Activated naive CD4-positive, alpha-beta T cell treated with anti-CD3 and anti-CD28 coated beads, Interleukin-2, amount 50 U/mL, for 24 hours (primary cell): ENCODE measurements at regions not wholly inside any gene's neighbourhood (a gene's known extent, or its start where the extent isn't known, plus 50 kb on each side); places are given as distances from the start of the nearest gene placed in this dataset.
"Not testable (repeated sequence)": the region's sequence is repeated elsewhere in the genome, so short reads cannot be mapped to it uniquely, and the experiment has no call there.

Source experiments
- H3K27ac Mint-ChIP-seq: one replicate; pipeline ENCODE4 v1.8.0; 2021; ENCODE audit warnings: mild to moderate bottlenecking, mixed read lengths
- H3K27me3 Mint-ChIP-seq: one replicate; pipeline ENCODE4 v1.8.0; 2021; ENCODE audit warnings: mixed read lengths
- H3K36me3 Mint-ChIP-seq: one replicate; pipeline ENCODE4 v1.8.0; 2021; ENCODE audit warnings: mixed read lengths
- H3K4me1 Mint-ChIP-seq: one replicate; pipeline ENCODE4 v1.8.0; 2021; ENCODE audit warnings: mixed read lengths
- H3K4me3 Mint-ChIP-seq: one replicate; pipeline ENCODE4 v1.8.0; 2021; ENCODE audit warnings: mild to moderate bottlenecking, mixed read lengths
- H3K9me3 Mint-ChIP-seq: one replicate; pipeline ENCODE4 v1.8.0; 2021; ENCODE audit warnings: mixed read lengths

GRCh38 chr16:80105160-80105559, 435.6 kb upstream of the DYNLRB2 start:
- Mint-ChIP-seq H3K36me3 (no peaks in the 10 kb centered on the region), H3K27ac (no peak overlapping the region), H3K27me3 (peaks cover 7% of the 10 kb centered on the region), H3K4me1 (no peaks in the 10 kb centered on the region), H3K9me3 (no peaks in the 10 kb centered on the region), H3K4me3 (no peak overlapping the region)

GRCh38 chr16:80104401-80104800, 436.4 kb upstream of the DYNLRB2 start:
- H3K36me3 Mint-ChIP-seq = no peaks in the 10 kb centered on the region
- peaks cover 8% of the 10 kb centered on the region for H3K27me3 Mint-ChIP-seq
- no peaks in the 10 kb centered on the region for H3K4me1 Mint-ChIP-seq
- H3K27ac Mint-ChIP-seq = no peak overlapping the region
- H3K4me3 Mint-ChIP-seq = no peak overlapping the region
- H3K9me3 Mint-ChIP-seq = no peaks in the 10 kb centered on the region

GRCh38 chr16:80103463-80103862, 437.3 kb upstream of the DYNLRB2 start:
- H3K4me3 Mint-ChIP-seq = no peak overlapping the region
- peaks cover 6% of the 10 kb centered on the region for H3K9me3 Mint-ChIP-seq
- no peaks in the 10 kb centered on the region for H3K36me3 Mint-ChIP-seq
- H3K27ac Mint-ChIP-seq = no peak overlapping the region
- H3K4me1 Mint-ChIP-seq = no peaks in the 10 kb centered on the region
- H3K27me3 Mint-ChIP-seq = peaks cover 13% of the 10 kb centered on the region

- H3K27ac Mint-ChIP-seq = no peak overlapping the region
- no peak overlapping the region for H3K4me3 Mint-ChIP-seq
- peaks cover 6% of the 10 kb centered on the region for H3K9me3 Mint-ChIP-seq
- H3K4me1 Mint-ChIP-seq = no peaks in the 10 kb centered on the region
- H3K27me3 Mint-ChIP-seq = peaks cover 12% of the 10 kb centered on the region
- H3K36me3 Mint-ChIP-seq = no peaks in the 10 kb centered on the region
Observed at GRCh38 chr16:80100846-80101451, 439.8 kb upstream of the DYNLRB2 start.

GRCh38 chr16:80100186-80100585, 440.6 kb upstream of the DYNLRB2 start:
- H3K4me1 Mint-ChIP-seq = no peaks in the 10 kb centered on the region
- peaks cover 12% of the 10 kb centered on the region for H3K27me3 Mint-ChIP-seq
- no peak overlapping the region for H3K27ac Mint-ChIP-seq
- H3K4me3 Mint-ChIP-seq = no peak overlapping the region
- no peaks in the 10 kb centered on the region for H3K36me3 Mint-ChIP-seq
- H3K9me3 Mint-ChIP-seq = peaks cover 6% of the 10 kb centered on the region

GRCh38 chr16:80097098-80097497, 443.7 kb upstream of the DYNLRB2 start:
- no peak overlapping the region for H3K27ac Mint-ChIP-seq

GRCh38 chr16:80092681-80093080, 448.1 kb upstream of the DYNLRB2 start:
- H3K36me3 Mint-ChIP-seq = no peaks in the 10 kb centered on the region
- no peaks in the 10 kb centered on the region for H3K4me1 Mint-ChIP-seq
- H3K4me3 Mint-ChIP-seq = no peak overlapping the region
- peaks cover 2% of the 10 kb centered on the region for H3K27me3 Mint-ChIP-seq
- H3K27ac Mint-ChIP-seq = no peak overlapping the region
- H3K9me3 Mint-ChIP-seq = no peaks in the 10 kb centered on the region

More at GRCh38 chr16:80097098-80097497, 443.7 kb upstream of the DYNLRB2 start:
- Mint-ChIP-seq H3K4me1 (no peaks in the 10 kb centered on the region), H3K27me3 (peaks cover 10% of the 10 kb centered on the region), H3K36me3 (no peaks in the 10 kb centered on the region), H3K9me3 (peaks cover 6% of the 10 kb centered on the region), H3K4me3 (no peak overlapping the region)

GRCh38 chr16:80091453-80091852, 449.3 kb upstream of the DYNLRB2 start:
- not testable (repeated sequence) for H3K27me3 Mint-ChIP-seq, H3K36me3 Mint-ChIP-seq, H3K27ac Mint-ChIP-seq, H3K9me3 Mint-ChIP-seq, H3K4me3 Mint-ChIP-seq, H3K4me1 Mint-ChIP-seq

GRCh38 chr16:80085606-80086005, 455.2 kb upstream of the DYNLRB2 start:
- Mint-ChIP-seq H3K9me3 (no peaks in the 10 kb centered on the region), H3K4me1 (no peaks in the 10 kb centered on the region), H3K27me3 (no peaks in the 10 kb centered on the region), H3K36me3 (no peaks in the 10 kb centered on the region), H3K4me3 (no peak overlapping the region), H3K27ac (no peak overlapping the region)

GRCh38 chr16:80084614-80085013, 456.2 kb upstream of the DYNLRB2 start:
- Mint-ChIP-seq H3K9me3 (no peaks in the 10 kb centered on the region), H3K4me1 (no peaks in the 10 kb centered on the region), H3K36me3 (no peaks in the 10 kb centered on the region), H3K4me3 (no peak overlapping the region), H3K27ac (no peak overlapping the region), H3K27me3 (no peaks in the 10 kb centered on the region)

- H3K27me3 Mint-ChIP-seq = no peaks in the 10 kb centered on the region
- H3K4me3 Mint-ChIP-seq = no peak overlapping the region
- no peak overlapping the region for H3K27ac Mint-ChIP-seq
- H3K4me1 Mint-ChIP-seq = no peaks in the 10 kb centered on the region
- H3K9me3 Mint-ChIP-seq = no peaks in the 10 kb centered on the region
- no peaks in the 10 kb centered on the region for H3K36me3 Mint-ChIP-seq
Observed at GRCh38 chr16:80084163-80084562, 456.6 kb upstream of the DYNLRB2 start.

GRCh38 chr16:80082906-80083305, 457.9 kb upstream of the DYNLRB2 start:
- H3K9me3 Mint-ChIP-seq = no peaks in the 10 kb centered on the region

GRCh38 chr16:80081846-80082245, 458.9 kb upstream of the DYNLRB2 start:
- no peaks in the 10 kb centered on the region for H3K36me3 Mint-ChIP-seq
- H3K9me3 Mint-ChIP-seq = no peaks in the 10 kb centered on the region
- peaks cover 3% of the 10 kb centered on the region for H3K27me3 Mint-ChIP-seq
- no peak overlapping the region for H3K27ac Mint-ChIP-seq
- no peaks in the 10 kb centered on the region for H3K4me1 Mint-ChIP-seq
- H3K4me3 Mint-ChIP-seq = no peak overlapping the region

More at GRCh38 chr16:80082906-80083305, 457.9 kb upstream of the DYNLRB2 start:
- Mint-ChIP-seq H3K36me3 (no peaks in the 10 kb centered on the region), H3K4me1 (no peaks in the 10 kb centered on the region), H3K27me3 (no peaks in the 10 kb centered on the region), H3K4me3 (no peak overlapping the region), H3K27ac (no peak overlapping the region)

GRCh38 chr16:80080287-80080851, 460.4 kb upstream of the DYNLRB2 start:
- no peak overlapping the region for H3K4me3 Mint-ChIP-seq
- peaks cover 6% of the 10 kb centered on the region for H3K27me3 Mint-ChIP-seq
- no peaks in the 10 kb centered on the region for H3K9me3 Mint-ChIP-seq
- no peaks in the 10 kb centered on the region for H3K4me1 Mint-ChIP-seq
- H3K27ac Mint-ChIP-seq = no peak overlapping the region
- no peaks in the 10 kb centered on the region for H3K36me3 Mint-ChIP-seq

- no peak overlapping the region for H3K4me3 Mint-ChIP-seq
- H3K36me3 Mint-ChIP-seq = no peaks in the 10 kb centered on the region
- H3K27me3 Mint-ChIP-seq = peaks cover 6% of the 10 kb centered on the region
- no peak overlapping the region for H3K27ac Mint-ChIP-seq
- no peaks in the 10 kb centered on the region for H3K4me1 Mint-ChIP-seq
- no peaks in the 10 kb centered on the region for H3K9me3 Mint-ChIP-seq
Observed at GRCh38 chr16:80079072-80079471, 461.7 kb upstream of the DYNLRB2 start.

GRCh38 chr16:80077696-80078095, 463.1 kb upstream of the DYNLRB2 start:
- Mint-ChIP-seq H3K27me3 (peaks cover 6% of the 10 kb centered on the region), H3K36me3 (no peaks in the 10 kb centered on the region), H3K27ac (no peak overlapping the region), H3K4me1 (no peaks in the 10 kb centered on the region), H3K9me3 (no peaks in the 10 kb centered on the region), H3K4me3 (no peak overlapping the region)

- no peaks in the 10 kb centered on the region for H3K4me1 Mint-ChIP-seq
- H3K27me3 Mint-ChIP-seq = peaks cover 6% of the 10 kb centered on the region
- no peaks in the 10 kb centered on the region for H3K9me3 Mint-ChIP-seq
- no peaks in the 10 kb centered on the region for H3K36me3 Mint-ChIP-seq
- no peak overlapping the region for H3K27ac Mint-ChIP-seq
- no peak overlapping the region for H3K4me3 Mint-ChIP-seq
Observed at GRCh38 chr16:80074329-80074728, 466.5 kb upstream of the DYNLRB2 start.
